ENCODE measurements at regions not wholly inside any gene's neighbourhood (a gene's known extent, or its start where the extent isn't known, plus 50 kb on each side); places are given as distances from the start of the nearest gene placed in this dataset.
"Not testable (repeated sequence)": the region's sequence is repeated elsewhere in the genome, so short reads cannot be mapped to it uniquely, and the experiment has no call there.

- DNase-seq; in situ Hi-C loops (cut with HindIII; ENCODE audit: low pct_ligation_motif_present, low pct_unique_long_range_greater_than_20kb, low sequenced_read_pairs): not testable (repeated sequence)
Measured at GRCh38 chr6:26780563-26780962, 121.0 kb upstream of the ZNF322 start.

- DNase-seq; in situ Hi-C loops (cut with HindIII; ENCODE audit: low pct_ligation_motif_present, low pct_unique_long_range_greater_than_20kb, low sequenced_read_pairs): not testable (repeated sequence)
Measured at GRCh38 chr6:26795474-26796307, 136.1 kb upstream of the ZNF322 start.

DNA sequence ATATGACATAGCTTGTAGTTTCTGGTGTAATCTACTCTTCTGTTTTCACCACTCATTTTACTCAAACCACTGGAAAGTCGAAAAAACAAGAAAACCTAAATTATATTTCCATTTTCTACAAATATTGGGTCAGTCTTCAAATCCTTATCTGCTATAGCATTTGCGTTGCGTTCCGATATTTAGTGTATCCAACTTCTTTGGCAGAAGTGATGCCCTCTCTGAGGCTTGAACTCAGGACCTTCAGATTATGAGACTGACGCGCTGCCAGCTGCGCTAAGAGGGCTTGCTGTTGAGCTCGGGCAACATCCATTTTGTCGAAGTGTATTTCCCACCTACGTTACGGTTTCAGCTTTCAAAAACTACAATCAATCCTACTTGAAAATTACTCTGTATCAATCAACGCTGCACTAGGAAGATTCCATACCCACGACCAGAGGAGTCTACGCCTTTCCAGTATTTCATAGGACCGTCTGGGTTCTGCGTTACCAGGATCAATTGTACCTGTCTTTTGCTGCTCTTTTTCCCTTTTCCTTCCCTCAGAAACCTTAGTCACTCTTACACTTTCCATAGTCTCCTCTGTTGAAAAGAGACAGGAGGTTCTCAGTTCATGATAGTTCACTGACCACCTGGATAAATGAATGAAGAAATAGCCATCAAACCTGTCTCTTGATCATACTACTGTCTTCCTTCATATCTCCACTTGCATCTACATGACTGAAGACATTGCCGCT is 140.5 kb upstream of the ZNF322 start:
- DNase-seq; in situ Hi-C loops (cut with HindIII; ENCODE audit: low pct_ligation_motif_present, low pct_unique_long_range_greater_than_20kb, low sequenced_read_pairs): not testable (repeated sequence)

GRCh38 chr6:26803762-26804161 is 144.2 kb upstream of the ZNF322 start:
- in situ Hi-C loops (cut with HindIII; ENCODE audit: low pct_ligation_motif_present, low pct_unique_long_range_greater_than_20kb, low sequenced_read_pairs); DNase-seq: not testable (repeated sequence)

GRCh38 chr6:26811486-26812116 is 152.1 kb upstream of the ZNF322 start:
- DNase-seq; in situ Hi-C loops (cut with HindIII; ENCODE audit: low pct_ligation_motif_present, low pct_unique_long_range_greater_than_20kb, low sequenced_read_pairs): not testable (repeated sequence)

DNA sequence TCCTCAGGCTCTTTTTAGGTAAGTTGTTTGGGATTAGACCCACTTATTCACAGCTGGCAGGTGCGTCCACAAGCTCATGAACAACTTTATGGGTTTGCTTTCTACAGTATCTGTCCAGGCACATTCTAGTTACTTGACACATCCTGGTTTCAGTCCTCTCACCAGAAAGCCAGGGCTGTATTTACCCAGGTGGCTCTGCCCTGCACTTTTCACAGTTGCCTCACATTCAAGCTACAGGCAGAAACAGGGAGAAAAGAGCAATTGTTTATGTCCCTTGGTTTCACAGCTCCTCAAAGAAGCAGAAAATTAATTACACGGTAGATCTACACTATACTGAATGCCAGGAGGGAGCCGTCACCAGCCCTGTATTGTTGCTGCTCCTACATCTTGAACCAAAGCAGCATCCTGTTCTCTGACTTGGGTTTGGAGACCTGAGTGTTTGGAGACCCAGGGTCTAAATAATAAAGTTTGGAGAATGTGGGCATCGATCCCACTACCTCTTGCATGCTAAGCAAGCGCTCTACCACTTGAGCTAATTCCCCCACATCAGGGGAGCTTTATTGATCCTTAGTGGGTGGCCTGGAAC is 159.2 kb upstream of the ZNF322 start:
- DNase-seq; in situ Hi-C loops (cut with HindIII; ENCODE audit: low pct_ligation_motif_present, low pct_unique_long_range_greater_than_20kb, low sequenced_read_pairs): not testable (repeated sequence)

DNA sequence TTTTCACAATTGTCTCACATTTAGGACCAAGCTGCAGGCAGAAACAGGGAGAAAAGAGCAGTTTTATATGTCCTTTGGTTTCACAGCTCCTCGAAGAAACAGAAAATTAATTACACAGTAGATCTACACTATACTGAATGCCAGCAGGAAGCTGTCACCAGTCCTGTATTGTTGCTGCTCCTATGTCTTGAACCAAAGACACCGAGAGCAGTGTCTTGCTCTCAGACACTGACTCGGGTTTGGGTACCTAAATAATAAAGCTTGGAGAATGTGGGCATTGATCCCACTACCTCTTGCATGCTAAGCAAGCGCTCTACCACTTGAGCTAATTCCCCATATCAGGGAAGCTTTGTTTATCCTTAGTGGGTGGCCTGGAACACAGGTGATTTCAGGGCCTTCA is 168.4 kb upstream of the ZNF322 start:
- in situ Hi-C loops (cut with HindIII; ENCODE audit: low pct_ligation_motif_present, low pct_unique_long_range_greater_than_20kb, low sequenced_read_pairs); DNase-seq: not testable (repeated sequence)

- DNase-seq; in situ Hi-C loops (cut with HindIII; ENCODE audit: low pct_ligation_motif_present, low pct_unique_long_range_greater_than_20kb, low sequenced_read_pairs): not testable (repeated sequence)
Measured at GRCh38 chr6:26829480-26829879, 169.9 kb upstream of the ZNF322 start.

- in situ Hi-C loops (cut with HindIII; ENCODE audit: low pct_ligation_motif_present, low pct_unique_long_range_greater_than_20kb, low sequenced_read_pairs), result not testable (repeated sequence)
Measured at GRCh38 chr6:26830992-26831391, 171.4 kb upstream of the ZNF322 start.

GRCh38 chr6:26835707-26836106 is 176.2 kb upstream of the ZNF322 start:
- DNase-seq; in situ Hi-C loops (cut with HindIII; ENCODE audit: low pct_ligation_motif_present, low pct_unique_long_range_greater_than_20kb, low sequenced_read_pairs): not testable (repeated sequence)

More at GRCh38 chr6:26830992-26831391, 171.4 kb upstream of the ZNF322 start:
- not testable (repeated sequence) for DNase-seq

GRCh38 chr6:26836657-26837056 is 177.1 kb upstream of the ZNF322 start:
- in situ Hi-C loops (cut with HindIII; ENCODE audit: low pct_ligation_motif_present, low pct_unique_long_range_greater_than_20kb, low sequenced_read_pairs); DNase-seq: not testable (repeated sequence)

DNA sequence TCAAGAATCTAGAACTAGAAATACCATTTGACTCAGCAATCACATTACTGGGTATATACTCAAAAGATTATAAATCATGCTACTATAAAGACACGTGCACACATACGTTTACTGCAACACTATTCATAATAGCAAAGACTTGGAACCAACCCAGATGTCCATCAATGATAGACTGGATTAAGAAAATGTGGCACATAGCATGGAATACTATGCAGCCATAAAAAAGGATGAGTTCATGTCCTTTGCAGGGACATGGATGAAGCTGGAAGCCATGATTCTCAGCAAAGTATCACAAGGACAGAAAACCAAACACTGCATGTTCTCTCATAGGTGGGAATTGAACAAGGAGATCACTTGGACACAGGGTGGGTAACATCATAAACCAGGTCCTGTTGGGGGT is 185.3 kb upstream of the ZNF322 start:
- in situ Hi-C loops (cut with HindIII; ENCODE audit: low pct_ligation_motif_present, low pct_unique_long_range_greater_than_20kb, low sequenced_read_pairs), result not testable (repeated sequence)

GRCh38 chr6:26857289-26857688 is 197.7 kb upstream of the ZNF322 start:
- DNase-seq; in situ Hi-C loops (cut with HindIII; ENCODE audit: low pct_ligation_motif_present, low pct_unique_long_range_greater_than_20kb, low sequenced_read_pairs): not testable (repeated sequence)

More for the DNA sequence above, 185.3 kb upstream of the ZNF322 start:
- not testable (repeated sequence) for DNase-seq

- DNase-seq; in situ Hi-C loops (cut with HindIII; ENCODE audit: low pct_ligation_motif_present, low pct_unique_long_range_greater_than_20kb, low sequenced_read_pairs): not testable (repeated sequence)
Measured at GRCh38 chr6:26859067-26859770, 199.7 kb upstream of the ZNF322 start.

GRCh38 chr6:26859771-26860163 is 200.2 kb upstream of the ZNF322 start:
- in situ Hi-C loops (cut with HindIII; ENCODE audit: low pct_ligation_motif_present, low pct_unique_long_range_greater_than_20kb, low sequenced_read_pairs); DNase-seq: not testable (repeated sequence)

GRCh38 chr6:26861913-26862312 is 202.4 kb upstream of the ZNF322 start:
- in situ Hi-C loops (cut with HindIII; ENCODE audit: low pct_ligation_motif_present, low pct_unique_long_range_greater_than_20kb, low sequenced_read_pairs); DNase-seq: not testable (repeated sequence)

- DNase-seq; in situ Hi-C loops (cut with HindIII; ENCODE audit: low pct_ligation_motif_present, low pct_unique_long_range_greater_than_20kb, low sequenced_read_pairs): not testable (repeated sequence)
Measured at GRCh38 chr6:26863641-26864040, 204.1 kb upstream of the ZNF322 start.

DNA sequence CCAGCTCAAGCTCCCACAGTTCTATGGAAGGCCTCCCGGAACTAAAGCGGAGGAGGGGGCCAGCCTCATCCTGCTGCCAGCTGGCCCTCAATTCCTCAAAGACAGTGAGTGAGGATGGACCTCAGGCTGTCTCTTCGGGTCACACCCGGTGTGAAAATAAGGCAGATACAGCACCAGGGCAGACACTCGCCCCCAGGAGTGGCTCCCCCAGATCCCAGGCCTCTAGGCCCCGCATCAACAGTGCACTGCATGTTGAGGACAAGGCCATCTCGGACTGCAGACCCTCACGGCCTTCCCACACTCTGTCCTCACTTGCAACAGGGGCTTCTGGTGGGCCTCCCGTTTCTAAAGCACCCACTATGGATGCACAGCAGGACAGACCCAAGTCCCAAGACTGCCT is 239.2 kb upstream of the ZNF322 start:
- DNase-seq; in situ Hi-C loops (cut with HindIII; ENCODE audit: low pct_ligation_motif_present, low pct_unique_long_range_greater_than_20kb, low sequenced_read_pairs): not testable (repeated sequence)
